K562 (cell line): ENCODE measurements at regions not wholly inside any gene's neighbourhood (a gene's known extent, or its start where the extent isn't known, plus 50 kb on each side); places are given as distances from the start of the nearest gene placed in this dataset.

Experiments used
- ATAC-seq: fragments of 200-7000 bp; cut with Tn5 transposase; 3 replicates; pipeline ENCODE4 v1.9.1; 2020; ENCODE audit warnings: moderate library complexity
- BruUV-seq: library from RNA; stranded (reverse); fragments of 400-500 nt; replicated peaks from 2 replicates; lab custom pipeline; 2021; lab: Mats Ljungman, UMichigan
- CTCF ChIA-PET: fragments of 300-600 bp; formaldehyde crosslinking; extraction: SDS; loops from one replicate; lab custom pipeline; 2021; ENCODE audit warnings: low intra/inter-chr PET ratio; lab: Yijun Ruan, JAX
- POLR2A ChIA-PET: fragments of 300-600, 350-650 bp; sonication (Branson Sonifier 250); formaldehyde crosslinking; extraction: SDS; loops from one replicate; lab custom pipeline; 2021; ENCODE audit warnings: antibody characterized with exemption, inconsistent platforms; lab: Yijun Ruan, JAX
- DNase-seq, 4 experiments: peaks; one replicate each; pipeline versions ENCODE4 v3.0.0 to v3.0.0-alpha.2; 2011 to 2018; ENCODE audit warnings: low spot score in 3 of 4, mixed read lengths in 3 of 4; ENCODE audit errors: extremely low read depth in 1 of 4
- FAIRE-seq: peaks from 2 replicates; lab custom pipeline; 2011; peaks lifted over from hg19 to GRCh38; lab: Jason Lieb, UNC
- H2AFZ ChIP-seq: 2 replicates; pipeline ENCODE4 v1.6.0; 2011; ENCODE audit warnings: low read depth, low read length, control low read depth, inconsistent platforms
- H3K27ac ChIP-seq: fragments of 200-600 bp; 3 replicates; pipeline ENCODE4 v1.8.0; 2011; ENCODE audit warnings: low read depth, mild to moderate bottlenecking, control low read depth, inconsistent platforms, low read length, moderate library complexity, mixed read lengths; ENCODE audit errors: extremely low read depth
- H3K27me3 ChIP-seq, 2 experiments: fragments of 300-600 bp in 1 of 2; 2 replicates in 1 of 2; 3 replicates in 1 of 2; pipeline versions ENCODE4 v1.6.0 to v1.8.0; 2011; ENCODE audit warnings: inconsistent platforms in 2 of 2, low read length in 2 of 2, mild to moderate bottlenecking in 1 of 2, mixed read lengths in 1 of 2, moderate library complexity in 1 of 2; ENCODE audit not compliant: control insufficient read depth in 2 of 2, insufficient read depth in 2 of 2
- H3K36me3 ChIP-seq: fragments of 300-600 bp; 3 replicates; pipeline ENCODE4 v1.8.0; 2011; ENCODE audit warnings: mild to moderate bottlenecking, low read length, inconsistent platforms; ENCODE audit not compliant: control insufficient read depth, insufficient read depth
- H3K4me1 ChIP-seq, 2 experiments: fragments of 200-600 bp in 1 of 2; replicated peaks in 1 of 2; 2 replicates in 1 of 2; 3 replicates in 1 of 2; pipeline versions ENCODE4 v1.5.1 to v1.8.0; 2011; ENCODE audit warnings: inconsistent platforms in 2 of 2, low read length in 2 of 2, mild to moderate bottlenecking in 1 of 2, mixed read lengths in 1 of 2, moderate library complexity in 1 of 2; ENCODE audit not compliant: control insufficient read depth in 2 of 2, insufficient read depth in 2 of 2
- H3K4me2 ChIP-seq: 2 replicates; pipeline ENCODE4 v1.6.1; 2011; ENCODE audit warnings: low read length, control low read depth, inconsistent platforms, mixed read lengths; ENCODE audit not compliant: insufficient read depth
- H3K4me3 ChIP-seq: fragments of 200-600 bp; sonication (generic), shearing (Covaris generic); 2 replicates; pipeline ENCODE4 v1.5.1; 2016; ENCODE audit warnings: control low read depth, inconsistent platforms
- H3K79me2 ChIP-seq: fragments of 200-600 bp; 3 replicates; pipeline ENCODE4 v1.8.0; 2011; ENCODE audit warnings: low read length, inconsistent platforms; ENCODE audit not compliant: control insufficient read depth, insufficient read depth
- H3K9ac ChIP-seq, 2 experiments: 2 replicates each; pipeline versions ENCODE4 v1.6.0 to v1.6.1; 2011; ENCODE audit warnings: low read depth in 2 of 2, low read length in 2 of 2, control low read depth in 1 of 2, inconsistent platforms in 1 of 2, mild to moderate bottlenecking in 1 of 2, mixed read lengths in 1 of 2; ENCODE audit not compliant: insufficient read depth in 1 of 2
- H3K9me1 ChIP-seq: one replicate; pipeline ENCODE4 v1.6.0; 2011; ENCODE audit warnings: inconsistent platforms, mild to moderate bottlenecking, low read length, moderate library complexity; ENCODE audit not compliant: control insufficient read depth, insufficient read depth
- H3K9me3 ChIP-seq: replicated peaks from 2 replicates; pipeline ENCODE4 v1.5.1; 2011; ENCODE audit warnings: low read depth, low read length, inconsistent platforms; ENCODE audit not compliant: control insufficient read depth, insufficient read depth
- H4K20me1 ChIP-seq: replicated peaks from 2 replicates; pipeline ENCODE4 v1.6.1; 2011; ENCODE audit warnings: low read length, inconsistent platforms, mixed read lengths; ENCODE audit not compliant: control insufficient read depth, insufficient read depth
- ARID4B ChIP-seq: sonication (generic); formaldehyde crosslinking; IDR thresholded peaks from 2 replicates; pipeline ENCODE4 v1.8.0; 2022; ENCODE audit warnings: mild to moderate bottlenecking, missing genetic modification reagents
- DEAF1 ChIP-seq: fragments of 450-650 bp; formaldehyde crosslinking; IDR thresholded peaks from 2 replicates; pipeline ENCODE4 v1.4.0; 2020; ENCODE audit warnings: mild to moderate bottlenecking, moderate library complexity
- RBM25 ChIP-seq: fragments of 200-400 bp; formaldehyde crosslinking; IDR thresholded peaks from 2 replicates; pipeline ENCODE4 v1.6.1; 2018; ENCODE audit warnings: low read length, low read depth, moderate library complexity; ENCODE audit not compliant: severe bottlenecking
- REST ChIP-seq, 2 experiments: fragments of 450-650 bp; formaldehyde crosslinking in 1 of 2; IDR thresholded peaks; 2 replicates each; pipeline versions ENCODE4 v1.4.0 to v1.6.1; 2014 to 2020; ENCODE audit warnings: mild to moderate bottlenecking in 2 of 2, borderline replicate concordance in 1 of 2, low read depth in 1 of 2
- TFE3 ChIP-seq: fragments of 450-650 bp; formaldehyde crosslinking; IDR thresholded peaks from 2 replicates; pipeline ENCODE4 v1.4.0; 2020; ENCODE audit warnings: mild to moderate bottlenecking, mixed read lengths
- WGBS: fragments of 100-300 bp; shearing (Covaris generic); methylation state at CpG from one replicate; pipeline ENCODE4 v1.1.6; 2016; ENCODE audit warnings: low coverage, mixed read lengths; ENCODE audit not compliant: insufficient coverage; ENCODE audit errors: missing lambda C conversion rate; 5-methylcytosine and 5-hydroxymethylcytosine counted together
- in situ Hi-C: fragments of 300-500 bp; cut with MboI; formaldehyde crosslinking; loops from 4 replicates; pipeline ENCODE4 v1.15.0; 2018; ENCODE audit warnings: inconsistent platforms, mixed read lengths
- intact Hi-C: fragments of 100-400 bp; cut with micrococcal nuclease; formaldehyde crosslinking; loops from 2 replicates; pipeline ENCODE4 v1.14.2; 2022

- no TSS peak for BruUV-seq
- no peak for TF ChIP-seq TFE3
- no peak for TF ChIP-seq REST (IDR thresholded peaks at IDR 0.05; ENCODE audit: borderline replicate concordance)
- no peak for TF ChIP-seq REST (CRISPR knock-in tag; IDR thresholded peaks at IDR 0.05; ENCODE audit: low read depth)
- no peak for TF ChIP-seq RBM25
- no peak for TF ChIP-seq DEAF1 (CRISPR knock-in tag)
- TF ChIP-seq ARID4B, result no peak
These were observed 952.7 kb upstream of the SLIT2 start for GRCh38 chr4:19298998-19299397.

More at GRCh38 chr4:19298998-19299397, 952.7 kb upstream of the SLIT2 start:
- DNase-seq (no peak), FAIRE-seq (no peak), ATAC-seq (no peak)
- H3K9ac ChIP-seq, result no peak overlapping the region
- in situ Hi-C loops (no loop called here), intact Hi-C loops (no loop called here)
- no peaks in the 10 kb centered on the region for H3K79me2 ChIP-seq
- H3K9me1 ChIP-seq, result no peaks in the 10 kb centered on the region
- no peaks in the 10 kb centered on the region for H4K20me1 ChIP-seq
- H3K4me1 ChIP-seq, result no peaks in the 10 kb centered on the region
- CTCF ChIA-PET, result no interaction called here
- POLR2A ChIA-PET, result no interaction called here
- no peaks in the 10 kb centered on the region for H3K36me3 ChIP-seq
- 0% methylated on average over 3 of the region's 3 CpGs for WGBS
- no peak overlapping the region for H3K4me2 ChIP-seq
- H3K27me3 ChIP-seq, result no peaks in the 10 kb centered on the region
- H3K27ac ChIP-seq, result no peak overlapping the region
- no peak overlapping the region for H2AFZ ChIP-seq
- H3K4me3 ChIP-seq, result no peak overlapping the region
- H3K9me3 ChIP-seq, result no peaks in the 10 kb centered on the region; the same call in 1 of the 2 replicates
